DND-41 (cell line): ENCODE measurements at regions not wholly inside any gene's neighbourhood (a gene's known extent, or its start where the extent isn't known, plus 50 kb on each side); places are given as distances from the start of the nearest gene placed in this dataset.

ENCODE experiments used
- CTCF ChIP-seq: IDR thresholded peaks from 2 replicates; pipeline ENCODE4 v1.5.1; 2012; ENCODE audit warnings: borderline replicate concordance, low read length, moderate library complexity, mild to moderate bottlenecking; ENCODE audit not compliant: poor library complexity, severe bottlenecking; ENCODE audit errors: extremely low read depth
- EZH2 ChIP-seq: IDR thresholded peaks from 3 replicates; pipeline ENCODE4 v1.6.1; 2012; ENCODE audit warnings: borderline replicate concordance, low read depth, mild to moderate bottlenecking, moderate library complexity, low read length, inconsistent platforms; ENCODE audit not compliant: severe bottlenecking

DNA sequence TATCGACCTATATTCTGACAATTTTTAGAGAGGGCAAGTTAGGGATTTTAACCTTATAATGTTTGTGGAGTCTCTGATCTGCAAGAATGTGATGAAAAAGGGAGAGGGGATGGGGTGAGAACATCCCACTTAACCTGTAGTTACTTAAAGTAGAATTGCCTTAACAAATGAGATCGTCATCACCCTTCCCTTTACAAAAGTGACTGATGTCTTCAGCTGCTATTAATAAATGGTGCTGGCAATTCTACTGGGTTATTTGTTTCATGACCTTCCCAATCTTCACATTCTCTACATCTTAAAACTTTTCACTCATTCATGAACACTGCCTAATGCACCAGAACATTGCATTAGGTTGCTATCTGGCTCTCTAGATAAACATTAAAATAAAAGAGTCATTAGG lies 873.4 kb upstream of the LCORL start:
- no peak for TF ChIP-seq CTCF
- TF ChIP-seq EZH2 = no peak
